HCT116 (cell line): ENCODE measurements at regions not wholly inside any gene's neighbourhood (a gene's known extent, or its start where the extent isn't known, plus 50 kb on each side); places are given as distances from the start of the nearest gene placed in this dataset.

Experiments
- ATAC-seq: fragments of 200-7000 bp; cut with Tn5 transposase; 2 replicates; pipeline ENCODE4 v1.9.1; 2020; ENCODE audit warnings: mild to moderate bottlenecking, moderate library complexity
- BruUV-seq: library from RNA; stranded (reverse); fragments of 400-500 nt; replicated peaks from 2 replicates; lab custom pipeline; 2021; lab: Mats Ljungman, UMichigan
- CTCF ChIA-PET: fragments of 300-600 bp; sonication (Branson Sonifier 250); formaldehyde crosslinking; loops from one replicate; lab custom pipeline; 2021; ENCODE audit warnings: antibody characterized with exemption; lab: Charles Lee
- POLR2A ChIA-PET: fragments of 300-600, 350-600 bp; sonication (Branson Sonifier 250); formaldehyde crosslinking; loops from one replicate; lab custom pipeline; 2021; ENCODE audit warnings: antibody characterized with exemption; lab: Charles Lee
- RAD21 ChIA-PET, 2 experiments: fragments of 300-600 bp; sonication (Branson Sonifier 250); formaldehyde crosslinking; loops; one replicate each; lab custom pipeline; 2023; ENCODE audit warnings: low total read pairs in 2 of 2; ENCODE audit not compliant: uncharacterized antibody in 2 of 2, unreplicated experiment in 2 of 2, low non-redundant PET in 1 of 2; lab: Charles Lee
- DNase-seq: peaks from one replicate; pipeline ENCODE4 v3.0.0-alpha.2; 2010; ENCODE audit warnings: low read depth, low spot score
- H2AFZ ChIP-seq: fragments of 200-600 bp; shearing (Covaris generic), sonication (generic); 2 replicates; pipeline ENCODE4 v1.6.1; 2017; ENCODE audit warnings: low read depth, mixed run types, mixed read lengths, antibody characterized with exemption, low read length; ENCODE audit not compliant: poor library complexity, severe bottlenecking
- H3K27ac ChIP-seq: 2 replicates; pipeline ENCODE4 v1.5.1; 2012; ENCODE audit warnings: low read depth, low read length
- H3K27me3 ChIP-seq: fragments of 200-600 bp; sonication (generic); 2 replicates; pipeline ENCODE4 v1.6.1; 2016; ENCODE audit warnings: mixed run types, low read length, mixed read lengths; ENCODE audit not compliant: insufficient read depth
- H3K36me3 ChIP-seq, 2 experiments: fragments of 200-500 bp in 1 of 2; fragments of 200-600 bp in 1 of 2; sonication (Bioruptor generic) in 1 of 2; sonication (generic) in 1 of 2; 2 replicates each; pipeline versions ENCODE4 v1.5.1 to v1.6.1; 2014 to 2016; ENCODE audit warnings: low read length in 2 of 2, inconsistent platforms in 1 of 2, mixed read lengths in 1 of 2, mixed run types in 1 of 2; ENCODE audit not compliant: insufficient read depth in 2 of 2, control insufficient read depth in 1 of 2
- H3K4me1 ChIP-seq, 2 experiments: fragments of 200-600 bp in 1 of 2; sonication (generic) in 1 of 2; 2 replicates each; pipeline versions ENCODE4 v1.5.1 to v1.6.1; 2012 to 2017; ENCODE audit warnings: low read length in 2 of 2, inconsistent platforms in 1 of 2, mild to moderate bottlenecking in 1 of 2, mixed read lengths in 1 of 2, mixed run types in 1 of 2, moderate library complexity in 1 of 2; ENCODE audit not compliant: insufficient read depth in 2 of 2, control insufficient read depth in 1 of 2
- H3K4me2 ChIP-seq: fragments of 200-600 bp; sonication (generic); 2 replicates; pipeline ENCODE4 v1.6.1; 2017; ENCODE audit warnings: mixed run types, low read length, mixed read lengths
- H3K4me3 ChIP-seq, 2 experiments: fragments of 200-600 bp in 1 of 2; sonication (generic) in 1 of 2; replicated peaks in 1 of 2; 2 replicates each; pipeline ENCODE4 v1.5.1; 2011 to 2016; ENCODE audit warnings: low read length in 2 of 2, control low read depth in 1 of 2, low read depth in 1 of 2, mild to moderate bottlenecking in 1 of 2, mixed read lengths in 1 of 2, mixed run types in 1 of 2
- H3K79me2 ChIP-seq: fragments of 200-600 bp; sonication (generic); 2 replicates; pipeline ENCODE4 v1.6.1; 2017; ENCODE audit warnings: mild to moderate bottlenecking, mixed run types, low read length, moderate library complexity, mixed read lengths; ENCODE audit not compliant: insufficient read depth
- H3K9ac ChIP-seq: fragments of 200-600 bp; sonication (generic); 2 replicates; pipeline ENCODE4 v1.6.1; 2016; ENCODE audit warnings: low read length, mixed read lengths
- H3K9me2 ChIP-seq: fragments of 200-600 bp; sonication (generic), shearing (Covaris generic); 2 replicates; pipeline ENCODE4 v1.6.1; 2017; ENCODE audit warnings: mixed run types, mild to moderate bottlenecking, moderate library complexity; ENCODE audit not compliant: insufficient read depth
- H3K9me3 ChIP-seq, 2 experiments: fragments of 200-500 bp in 1 of 2; fragments of 200-600 bp in 1 of 2; sonication (Bioruptor generic) in 1 of 2; sonication (generic) in 1 of 2; 2 replicates each; pipeline ENCODE4 v1.6.1; 2014 to 2017; ENCODE audit warnings: low read length in 2 of 2, mixed read lengths in 2 of 2, inconsistent platforms in 1 of 2, low read depth in 1 of 2, mild to moderate bottlenecking in 1 of 2, mixed run types in 1 of 2, moderate library complexity in 1 of 2; ENCODE audit not compliant: control insufficient read depth in 1 of 2, insufficient read depth in 1 of 2
- H4K20me1 ChIP-seq: fragments of 200-600 bp; sonication (generic), shearing (Covaris generic); 2 replicates; pipeline ENCODE4 v1.6.1; 2017; ENCODE audit warnings: mixed run types, mild to moderate bottlenecking, moderate library complexity; ENCODE audit not compliant: insufficient read depth
- CEBPB ChIP-seq: IDR thresholded peaks from 2 replicates; pipeline ENCODE4 v1.6.1; 2012; ENCODE audit warnings: low read depth
- ELF1 ChIP-seq: IDR thresholded peaks from 2 replicates; pipeline ENCODE4 v1.6.1; 2012; ENCODE audit warnings: low read depth, borderline replicate concordance
- EZH2 ChIP-seq: fragments of 200-600 bp; sonication (generic); IDR thresholded peaks from 2 replicates; pipeline ENCODE4 v1.6.1; 2017; ENCODE audit warnings: antibody characterized with exemption, mixed run types
- FOSL1 ChIP-seq: IDR thresholded peaks from 2 replicates; pipeline ENCODE4 v1.6.1; 2012; ENCODE audit warnings: low read depth
- MAX ChIP-seq: IDR thresholded peaks from 2 replicates; pipeline ENCODE4 v1.6.1; 2012
- POLR2A ChIP-seq: IDR thresholded peaks from 2 replicates; pipeline ENCODE4 v1.7.0; 2011; ENCODE audit warnings: borderline replicate concordance; ENCODE audit not compliant: insufficient read depth, insufficient read length; ENCODE audit errors: extremely low read depth
- RAD21 ChIP-seq: IDR thresholded peaks from 2 replicates; pipeline ENCODE4 v1.6.1; 2012; ENCODE audit warnings: low read depth, mild to moderate bottlenecking
- REST ChIP-seq: IDR thresholded peaks from 2 replicates; pipeline ENCODE4 v1.6.1; 2012; ENCODE audit warnings: low read depth
- SIN3A ChIP-seq: IDR thresholded peaks from 2 replicates; pipeline ENCODE4 v1.6.1; 2012; ENCODE audit warnings: low read depth
- SP1 ChIP-seq: IDR thresholded peaks from 2 replicates; pipeline ENCODE4 v1.6.1; 2012; ENCODE audit warnings: low read depth
- SRF ChIP-seq: IDR thresholded peaks from 2 replicates; pipeline ENCODE4 v1.6.1; 2012; ENCODE audit warnings: low read depth
- ZFX ChIP-seq: fragments of 450-650 bp; IDR thresholded peaks from 2 replicates; pipeline ENCODE4 v1.6.1; 2017
- ZNF274 ChIP-seq: fragments of 200-500 bp; sonication (Bioruptor generic); IDR thresholded peaks from 2 replicates; pipeline ENCODE4 v1.6.1; 2014; ENCODE audit warnings: mild to moderate bottlenecking, low read depth, low read length, inconsistent platforms
- intact Hi-C: fragments of 100-400 bp; cut with micrococcal nuclease; formaldehyde crosslinking; loops from 2 replicates; pipeline ENCODE4 v1.10.0; 2022
- TF ChIP-seq, protein P1 (sequence below), 3 experiments: fragments of 200-600 bp in 1 of 3; sonication (generic) in 1 of 3; IDR thresholded peaks in 2 of 3; conservative IDR thresholded peaks in 1 of 3; 2 replicates each; pipeline ENCODE4 v1.5.1; 2012 to 2017; ENCODE audit warnings: low read depth in 2 of 3, low read length in 2 of 3, antibody characterized with exemption in 1 of 3, borderline replicate concordance in 1 of 3, control low read depth in 1 of 3, mild to moderate bottlenecking in 1 of 3, mixed read lengths in 1 of 3, mixed run types in 1 of 3, moderate library complexity in 1 of 3; ENCODE audit not compliant: insufficient read depth in 1 of 3
- TF ChIP-seq, protein P2 (sequence below): IDR thresholded peaks from 2 replicates; pipeline ENCODE4 v1.6.1; 2012
- TF ChIP-seq, protein P3 (sequence below): IDR thresholded peaks from 2 replicates; pipeline ENCODE4 v1.6.1; 2011; ENCODE audit warnings: mild to moderate bottlenecking, low read length, moderate library complexity; ENCODE audit not compliant: insufficient replicate concordance; ENCODE audit errors: extremely low read depth

DNA sequence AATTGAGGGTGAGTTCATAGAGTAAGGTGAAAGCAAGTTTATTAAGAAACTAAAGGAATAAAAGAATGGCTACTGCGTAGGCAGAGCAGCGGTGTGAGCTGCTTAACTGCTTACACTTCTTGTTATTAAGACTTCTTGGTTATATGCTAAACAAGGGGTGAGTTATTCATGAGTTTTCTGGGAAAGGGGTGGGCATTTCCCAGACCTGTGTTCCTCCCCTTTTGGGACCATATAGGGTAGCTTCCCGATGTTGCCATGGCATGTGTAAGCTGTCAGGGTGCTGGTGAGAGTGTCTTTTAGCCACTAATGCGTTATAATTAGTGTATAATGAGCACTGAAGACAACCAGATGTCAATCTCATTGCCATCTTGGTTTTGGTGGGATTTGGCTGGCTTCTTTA, 126.5 kb downstream of the ARSF start:
- Histone ChIP-seq H3K9me2 (no peaks in the 10 kb centered on the region), H3K4me2 (no peak overlapping the region), H4K20me1 (no peaks in the 10 kb centered on the region), H3K9ac (no peak overlapping the region), H3K36me3 (no peaks in the 10 kb centered on the region), H3K9me3 (no peaks in the 10 kb centered on the region), H3K27ac (no peak overlapping the region), H3K27me3 (no peaks in the 10 kb centered on the region), H3K4me3 (no peak overlapping the region), H3K4me1 (no peaks in the 10 kb centered on the region), H2AFZ (no peak overlapping the region), H3K79me2 (no peaks in the 10 kb centered on the region)
- POLR2A ChIA-PET: no interaction called here
- intact Hi-C loops: no loop called here
- RAD21 ChIA-PET: no interaction called here
- CTCF ChIA-PET: no interaction called here
- TF ChIP-seq FOSL1 (no peak), SRF (no peak), ZFX (no peak), MAX (no peak), ELF1 (no peak), POLR2A (no peak), EZH2 (no peak), SP1 (no peak), RAD21 (no peak), REST (no peak), SIN3A (no peak), CEBPB (no peak), ZNF274 (no peak)
- TF ChIP-seq, protein P1, sequence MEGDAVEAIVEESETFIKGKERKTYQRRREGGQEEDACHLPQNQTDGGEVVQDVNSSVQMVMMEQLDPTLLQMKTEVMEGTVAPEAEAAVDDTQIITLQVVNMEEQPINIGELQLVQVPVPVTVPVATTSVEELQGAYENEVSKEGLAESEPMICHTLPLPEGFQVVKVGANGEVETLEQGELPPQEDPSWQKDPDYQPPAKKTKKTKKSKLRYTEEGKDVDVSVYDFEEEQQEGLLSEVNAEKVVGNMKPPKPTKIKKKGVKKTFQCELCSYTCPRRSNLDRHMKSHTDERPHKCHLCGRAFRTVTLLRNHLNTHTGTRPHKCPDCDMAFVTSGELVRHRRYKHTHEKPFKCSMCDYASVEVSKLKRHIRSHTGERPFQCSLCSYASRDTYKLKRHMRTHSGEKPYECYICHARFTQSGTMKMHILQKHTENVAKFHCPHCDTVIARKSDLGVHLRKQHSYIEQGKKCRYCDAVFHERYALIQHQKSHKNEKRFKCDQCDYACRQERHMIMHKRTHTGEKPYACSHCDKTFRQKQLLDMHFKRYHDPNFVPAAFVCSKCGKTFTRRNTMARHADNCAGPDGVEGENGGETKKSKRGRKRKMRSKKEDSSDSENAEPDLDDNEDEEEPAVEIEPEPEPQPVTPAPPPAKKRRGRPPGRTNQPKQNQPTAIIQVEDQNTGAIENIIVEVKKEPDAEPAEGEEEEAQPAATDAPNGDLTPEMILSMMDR (IDR thresholded peaks at IDR 0.05 in 2 of 3, conservative IDR thresholded peaks at IDR 0.05 in 1 of 3; ENCODE audit: borderline replicate concordance in 1 of 3, insufficient read depth in 1 of 3, low read depth in 2 of 3, low read length in 2 of 3): no peak
- TF ChIP-seq, protein P2, sequence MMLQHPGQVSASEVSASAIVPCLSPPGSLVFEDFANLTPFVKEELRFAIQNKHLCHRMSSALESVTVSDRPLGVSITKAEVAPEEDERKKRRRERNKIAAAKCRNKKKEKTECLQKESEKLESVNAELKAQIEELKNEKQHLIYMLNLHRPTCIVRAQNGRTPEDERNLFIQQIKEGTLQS: no peak
- TF ChIP-seq, protein P3, sequence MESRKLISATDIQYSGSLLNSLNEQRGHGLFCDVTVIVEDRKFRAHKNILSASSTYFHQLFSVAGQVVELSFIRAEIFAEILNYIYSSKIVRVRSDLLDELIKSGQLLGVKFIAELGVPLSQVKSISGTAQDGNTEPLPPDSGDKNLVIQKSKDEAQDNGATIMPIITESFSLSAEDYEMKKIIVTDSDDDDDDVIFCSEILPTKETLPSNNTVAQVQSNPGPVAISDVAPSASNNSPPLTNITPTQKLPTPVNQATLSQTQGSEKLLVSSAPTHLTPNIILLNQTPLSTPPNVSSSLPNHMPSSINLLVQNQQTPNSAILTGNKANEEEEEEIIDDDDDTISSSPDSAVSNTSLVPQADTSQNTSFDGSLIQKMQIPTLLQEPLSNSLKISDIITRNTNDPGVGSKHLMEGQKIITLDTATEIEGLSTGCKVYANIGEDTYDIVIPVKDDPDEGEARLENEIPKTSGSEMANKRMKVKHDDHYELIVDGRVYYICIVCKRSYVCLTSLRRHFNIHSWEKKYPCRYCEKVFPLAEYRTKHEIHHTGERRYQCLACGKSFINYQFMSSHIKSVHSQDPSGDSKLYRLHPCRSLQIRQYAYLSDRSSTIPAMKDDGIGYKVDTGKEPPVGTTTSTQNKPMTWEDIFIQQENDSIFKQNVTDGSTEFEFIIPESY: no peak
- DNase-seq (no peak), ATAC-seq (no peak)
- BruUV-seq: no TSS peak
